HG03457 (cell line): ENCODE measurements at regions not wholly inside any gene's neighbourhood (a gene's known extent, or its start where the extent isn't known, plus 50 kb on each side); places are given as distances from the start of the nearest gene placed in this dataset.
"Not testable (repeated sequence)": the region's sequence is repeated elsewhere in the genome, so short reads cannot be mapped to it uniquely, and the experiment has no call there.

Source experiments
- ATAC-seq: cut with Tn5 transposase; IDR thresholded peaks from one replicate; pipeline ENCODE4 v1.9.1; 2021; ENCODE audit warnings: moderate number of reproducible peaks; ENCODE audit not compliant: unreplicated experiment

- ATAC-seq, result no peak
Observed at GRCh38 chr1:177891809-177892208, 78.0 kb downstream of the SEC16B start.

DNA sequence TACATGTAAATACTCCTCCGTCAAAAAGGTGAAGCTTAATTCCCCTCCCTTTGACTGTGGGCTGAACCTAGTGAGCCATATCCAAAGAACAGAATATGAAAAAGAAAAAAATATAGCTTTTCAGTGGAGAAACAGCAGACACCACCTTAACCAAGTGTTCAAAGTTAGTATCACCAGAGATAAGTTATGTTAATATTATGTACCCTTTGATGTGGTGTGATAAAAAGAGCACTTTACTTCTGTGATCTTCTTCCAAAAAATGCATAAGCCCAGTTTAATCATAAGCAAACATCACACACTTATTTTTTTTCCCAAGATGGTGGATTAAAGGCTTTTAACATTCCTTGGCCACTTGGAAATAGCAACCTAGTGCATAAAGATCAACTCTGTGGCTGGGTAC, 79.4 kb downstream of the SEC16B start:
- no peak for ATAC-seq

DNA sequence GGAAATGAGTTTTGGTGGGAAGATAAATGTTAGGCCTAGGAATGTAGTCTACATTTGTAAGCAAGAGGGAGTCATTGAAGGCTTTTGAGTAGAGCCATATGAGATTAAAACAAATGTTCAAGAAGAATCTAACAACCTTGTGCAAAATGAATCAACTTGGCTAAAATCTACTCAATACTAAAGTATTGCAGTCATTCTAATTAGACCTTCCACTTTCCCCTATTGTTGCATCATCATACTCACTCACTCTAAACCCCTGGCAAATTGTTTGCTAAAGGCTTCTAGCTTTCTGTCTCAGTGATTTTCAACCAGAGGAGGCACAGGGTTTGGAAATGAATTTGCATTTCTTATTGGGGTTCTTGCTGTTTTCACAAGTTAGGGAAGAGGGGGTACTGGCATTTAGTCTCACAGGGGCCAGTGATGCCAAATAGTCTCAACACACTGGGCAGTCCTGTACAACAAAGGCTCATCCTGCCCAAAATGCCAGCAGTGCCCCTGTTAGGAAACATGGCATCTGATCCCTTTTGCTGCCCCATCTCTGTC, 85.3 kb downstream of the SEC16B start:
- ATAC-seq, result no peak

DNA sequence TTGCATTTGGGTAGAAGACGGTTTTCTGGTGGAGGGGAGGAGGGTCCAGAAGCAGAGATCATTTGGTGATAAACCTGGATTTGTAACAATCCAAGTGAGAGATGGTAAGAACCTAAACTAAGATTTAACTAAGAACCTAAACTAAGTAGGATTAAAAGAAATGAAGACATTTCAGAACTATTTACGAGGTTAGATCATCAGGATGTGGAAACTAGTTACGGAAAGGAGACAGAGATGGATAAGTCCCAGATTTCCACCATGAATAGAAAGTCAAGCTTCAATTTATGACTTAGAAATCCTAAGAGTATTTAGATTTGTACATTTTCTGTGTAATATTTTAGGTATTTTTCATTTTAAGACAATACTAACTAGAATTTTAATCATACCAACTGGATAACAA, 86.3 kb downstream of the SEC16B start:
- no peak for ATAC-seq

DNA sequence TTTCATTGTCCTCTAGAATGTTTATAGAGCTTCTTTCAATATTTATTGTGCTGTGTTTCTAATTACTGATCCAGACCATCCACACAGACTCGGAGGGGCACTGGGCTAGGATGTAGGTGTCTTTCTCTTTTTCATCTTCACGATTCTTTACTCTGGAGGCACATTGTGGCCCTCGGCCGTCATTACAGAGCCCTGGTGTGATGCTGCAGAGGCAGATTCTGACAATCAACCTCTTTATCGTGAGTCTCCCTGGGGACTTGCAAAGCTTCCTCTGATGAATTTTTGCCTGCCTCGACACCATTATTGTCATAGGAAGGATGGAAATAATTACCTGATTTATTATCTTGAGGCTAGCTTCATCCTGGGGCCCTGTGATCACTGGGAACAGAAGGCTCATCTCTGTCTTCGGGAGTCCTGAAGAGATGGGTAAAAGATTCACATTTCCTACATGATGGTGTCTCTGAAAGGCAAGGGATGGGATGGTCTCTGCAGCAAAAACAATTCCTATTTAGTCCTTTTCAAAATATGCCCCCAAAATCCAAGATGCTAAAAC, 89.4 kb downstream of the SEC16B start:
- ATAC-seq, result no peak

- ATAC-seq, result no peak
Observed at GRCh38 chr1:177877086-177877485, 92.8 kb downstream of the SEC16B start.

GRCh38 chr1:177873238-177873637, 96.6 kb downstream of the SEC16B start:
- ATAC-seq, result no peak

DNA sequence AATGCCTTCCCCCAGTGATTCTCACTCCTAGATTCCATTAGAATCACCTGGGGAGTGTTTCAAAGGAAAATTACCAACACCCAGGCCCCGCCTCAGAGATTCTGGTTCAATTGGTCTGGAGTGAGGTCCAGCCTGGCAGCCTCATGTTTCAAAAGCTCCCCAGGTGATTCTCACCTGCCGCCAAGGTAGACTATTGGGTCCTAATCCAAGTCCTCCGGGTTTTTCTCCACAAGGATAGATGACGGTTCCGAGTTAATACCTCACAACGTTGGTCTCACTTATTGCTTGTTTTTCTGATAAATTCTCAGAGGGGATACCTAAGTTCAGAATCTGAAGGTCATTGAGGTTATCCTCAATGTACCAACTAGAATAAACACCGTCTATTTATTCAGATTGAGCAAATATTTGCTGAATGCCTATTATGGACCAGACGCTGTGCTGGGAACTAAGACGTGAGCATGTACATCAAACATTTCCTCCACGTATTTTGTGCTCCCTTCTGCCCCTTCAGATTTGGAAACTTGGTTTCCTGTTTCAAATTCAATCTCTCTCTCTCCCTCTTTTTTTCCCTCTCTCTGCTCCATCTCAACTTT, 97.5 kb downstream of the SEC16B start:
- ATAC-seq, result no peak

DNA sequence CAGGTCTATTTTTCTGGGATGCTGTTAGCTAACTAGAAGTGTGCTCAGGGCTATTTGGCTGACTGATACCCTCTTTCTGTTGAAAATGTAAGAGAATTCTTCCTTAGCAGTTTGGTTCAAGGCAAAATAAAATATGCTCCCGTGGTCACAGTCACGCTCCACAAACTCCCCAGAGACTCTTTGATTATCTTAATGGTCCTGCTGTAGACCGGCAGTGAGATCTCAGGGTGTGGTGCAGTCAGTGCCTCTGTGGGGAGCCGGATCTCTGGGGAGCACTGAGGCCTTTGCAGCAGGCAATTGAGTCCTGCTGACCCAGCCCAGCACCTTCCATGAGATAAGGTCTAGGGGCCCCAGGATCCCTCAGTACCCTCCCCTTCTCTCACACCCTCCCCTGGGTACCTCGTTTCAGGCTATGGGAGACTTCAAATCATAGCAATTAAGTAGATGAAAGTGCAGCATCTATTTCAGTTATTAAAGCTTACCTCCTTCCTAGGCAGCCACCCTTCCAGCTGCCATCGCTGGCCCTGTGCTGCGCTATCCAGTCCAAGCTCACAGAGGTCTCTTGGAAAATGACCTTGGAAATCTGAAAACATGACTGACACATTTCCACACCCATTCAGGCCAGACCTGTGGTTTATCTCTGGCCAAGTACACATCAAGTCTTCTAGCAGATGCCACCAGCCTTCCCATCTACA, 98.1 kb downstream of the SEC16B start:
- no peak for ATAC-seq

GRCh38 chr1:177869586-177869985, 100.3 kb downstream of the SEC16B start:
- no peak for ATAC-seq

- not testable (repeated sequence) for ATAC-seq
Observed at GRCh38 chr1:177869011-177869410, 100.8 kb downstream of the SEC16B start.

DNA sequence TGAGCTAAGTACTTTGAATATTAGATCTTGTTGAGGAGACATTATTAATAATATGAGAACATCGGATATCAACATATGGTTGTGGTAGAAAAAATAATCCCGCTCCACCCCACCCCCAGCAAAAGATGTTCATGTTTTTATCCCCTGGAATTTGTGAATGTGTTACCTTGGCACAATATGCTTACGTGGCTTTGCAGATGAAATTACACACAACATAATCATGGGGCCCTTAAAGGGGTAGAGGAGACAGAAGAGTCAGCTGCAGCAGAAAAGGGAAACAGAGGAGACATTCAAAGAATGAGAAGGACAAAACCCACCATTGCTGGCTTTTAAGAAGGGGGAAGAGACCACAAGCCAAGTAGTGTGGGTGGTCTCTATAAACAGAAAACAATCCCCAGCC, 104.1 kb downstream of the SEC16B start:
- ATAC-seq, result no peak

- no peak for ATAC-seq
Observed at GRCh38 chr1:177864538-177865305, 105.1 kb downstream of the SEC16B start.

- no peak for ATAC-seq
Observed at GRCh38 chr1:177863796-177864195, 106.1 kb downstream of the SEC16B start.

DNA sequence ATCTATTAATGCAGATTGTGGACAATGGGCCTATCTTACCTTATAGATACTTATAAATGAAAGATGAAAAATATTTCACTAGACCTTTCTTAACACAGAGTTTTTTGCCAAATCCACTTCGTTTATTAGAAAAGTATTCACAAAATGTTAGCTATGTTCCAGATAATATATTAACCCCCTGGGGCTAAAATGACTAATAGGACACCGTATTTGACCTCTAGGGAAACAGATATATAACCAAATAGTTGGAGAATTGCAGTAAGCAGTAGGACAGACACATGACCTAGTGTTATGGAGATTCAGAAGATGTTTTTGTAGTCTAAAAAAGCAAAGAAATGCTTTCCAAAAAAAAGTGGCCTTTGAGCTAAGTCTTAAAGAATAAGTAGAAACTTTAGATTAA, 106.9 kb downstream of the SEC16B start:
- ATAC-seq, result no peak

GRCh38 chr1:177859572-177859971, 110.3 kb downstream of the SEC16B start:
- no peak for ATAC-seq

GRCh38 chr1:177858332-177858821, 111.5 kb downstream of the SEC16B start:
- no peak for ATAC-seq

- ATAC-seq, result no peak
Observed at GRCh38 chr1:177857285-177857684, 112.6 kb downstream of the SEC16B start.

DNA sequence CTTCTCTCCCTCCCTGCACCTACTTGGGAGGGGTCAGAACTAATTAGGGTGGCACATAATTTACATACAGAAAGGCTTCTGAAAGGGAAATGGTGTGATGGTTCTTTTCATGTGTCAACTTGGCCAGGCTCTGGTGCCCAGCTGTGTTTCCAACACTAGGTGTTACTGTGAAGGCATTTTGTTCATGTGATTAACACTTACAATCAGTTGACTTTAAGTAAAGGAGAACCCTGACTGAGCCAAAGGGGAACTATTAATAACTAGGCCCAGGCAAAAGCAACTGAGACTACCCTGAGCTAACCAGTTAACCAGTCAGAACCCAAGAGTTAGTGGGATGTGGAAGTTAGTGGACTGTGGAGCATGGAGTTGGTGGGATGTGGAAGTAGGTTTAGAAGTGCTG, 114.9 kb downstream of the SEC16B start:
- ATAC-seq, result no peak

- no peak for ATAC-seq
Observed at GRCh38 chr1:177849579-177850290, 120.1 kb downstream of the SEC16B start.

DNA sequence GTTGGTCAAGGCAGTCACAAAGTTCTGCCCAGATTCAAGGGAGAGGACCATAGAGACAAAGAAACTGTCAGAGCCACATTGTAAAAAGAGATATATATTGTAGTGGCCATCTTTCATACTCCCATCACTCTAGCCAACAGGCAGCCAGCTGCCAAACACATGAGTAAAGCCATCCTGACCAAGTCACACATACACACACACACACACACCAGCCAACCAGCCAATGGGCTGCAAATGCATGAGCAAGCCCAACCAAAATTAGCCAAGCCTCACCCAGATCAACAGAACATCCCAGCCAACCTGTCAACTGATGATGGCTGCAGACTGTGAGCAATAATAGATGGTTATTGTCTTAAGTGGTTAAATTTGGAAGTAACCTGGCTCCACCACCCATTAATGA, 120.7 kb downstream of the SEC16B start:
- ATAC-seq, result no peak
